Thoracic aorta (tissue), 2 donors: ENCODE measurements at regions not wholly inside any gene's neighbourhood (a gene's known extent, or its start where the extent isn't known, plus 50 kb on each side); places are given as distances from the start of the nearest gene placed in this dataset.

Experiments used
- ATAC-seq: fragments of 150-250 bp; one replicate; pipeline ENCODE4 v1.8.0; 2017; ENCODE audit warnings: low read depth; ENCODE audit not compliant: insufficient number of reproducible peaks, low FRiP score
- DNase-seq: peaks from one replicate; pipeline ENCODE4 v3.0.0-alpha.2; 2020; ENCODE audit warnings: low spot score
- H3K27ac ChIP-seq, 2 donors: fragments of 200-600 bp; sonication (generic); 1 replicate in 1 of 2; 2 replicates in 1 of 2; pipeline ENCODE4 v1.5.1; 2016; ENCODE audit warnings: mild to moderate bottlenecking in 2 of 2, moderate library complexity in 2 of 2
- H3K27me3 ChIP-seq: fragments of 200-600 bp; sonication (generic); replicated peaks from 2 replicates; pipeline ENCODE4 v1.6.0; 2016; ENCODE audit warnings: mild to moderate bottlenecking; ENCODE audit not compliant: insufficient read depth
- H3K36me3 ChIP-seq: fragments of 200-600 bp; sonication (generic); one replicate; pipeline ENCODE4 v1.5.1; 2016
- H3K4me1 ChIP-seq, 2 donors: fragments of 200-600 bp; sonication (generic); 1 replicate in 1 of 2; 2 replicates in 1 of 2; pipeline versions ENCODE4 v1.5.1 to v1.6.0; 2016; ENCODE audit warnings: low read depth in 2 of 2, mild to moderate bottlenecking in 1 of 2; ENCODE audit not compliant: control insufficient read depth in 1 of 2
- H3K4me3 ChIP-seq: fragments of 200-600 bp; sonication (generic); 2 replicates; pipeline ENCODE4 v1.5.1; 2016; ENCODE audit warnings: mild to moderate bottlenecking
- H3K9me3 ChIP-seq: fragments of 200-600 bp; sonication (generic); 2 replicates; pipeline ENCODE4 v1.5.1; 2016
- CTCF ChIP-seq: fragments of 200-600 bp; sonication (generic); IDR thresholded peaks from one replicate; pipeline ENCODE4 v1.5.1; 2019; ENCODE audit warnings: antibody characterized with exemption

DNA sequence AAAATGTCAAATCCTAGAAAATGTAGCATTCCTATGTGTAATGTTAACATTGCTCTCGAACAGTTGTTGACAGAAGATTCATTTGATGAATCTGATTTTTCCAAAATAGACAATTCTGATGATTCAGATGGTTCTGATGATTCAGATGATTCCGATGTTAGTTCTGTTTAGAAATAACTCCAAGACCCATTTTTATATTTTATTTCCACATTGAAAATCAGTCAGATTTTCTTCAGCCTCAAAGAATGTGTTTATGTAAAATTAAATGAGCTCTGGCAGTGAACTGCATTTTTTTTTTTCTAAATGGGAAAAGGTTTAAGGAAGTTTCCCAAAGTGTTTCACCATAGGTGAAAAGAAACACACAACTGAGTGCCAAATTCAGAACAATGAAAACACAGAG, 136.5 kb downstream of the TSEN15 start:
- TF ChIP-seq CTCF, result no peak

DNA sequence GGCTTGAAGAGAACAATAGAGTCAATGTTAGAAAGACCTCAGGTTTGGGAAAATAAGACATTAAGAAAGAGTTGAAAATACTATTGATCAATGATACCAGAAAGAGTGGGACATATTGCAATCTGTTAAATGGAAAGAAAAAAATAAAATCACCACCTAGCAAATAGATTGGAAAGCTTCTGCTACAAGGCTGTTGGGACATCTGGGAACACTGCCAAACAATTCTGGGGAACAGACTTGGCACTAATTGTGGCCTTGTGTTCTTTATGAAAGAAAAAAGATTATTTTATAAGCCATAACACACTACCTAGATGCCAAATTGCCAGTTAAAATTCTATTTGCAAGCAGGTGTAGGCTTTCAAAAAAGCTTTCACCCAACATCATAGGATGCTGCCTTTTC, 137.8 kb downstream of the TSEN15 start:
- Histone ChIP-seq H3K36me3 (no peaks in the 10 kb centered on the region), H3K27ac (no peak overlapping the region), H3K27me3 (no peaks in the 10 kb centered on the region), H3K9me3 (no peaks in the 10 kb centered on the region), H3K4me1 (peaks cover 0 to 8% of the 10 kb centered on the region in 2 donors), H3K4me3 (no peak overlapping the region)
- ATAC-seq (no peak), DNase-seq (no peak)
- TF ChIP-seq CTCF, result no peak

More for the DNA sequence above, 136.5 kb downstream of the TSEN15 start:
- Histone ChIP-seq H3K27me3 (no peaks in the 10 kb centered on the region), H3K36me3 (no peaks in the 10 kb centered on the region), H3K4me3 (no peak overlapping the region), H3K27ac (no peak overlapping the region), H3K9me3 (no peaks in the 10 kb centered on the region), H3K4me1 (peaks cover 0 to 8% of the 10 kb centered on the region in 2 donors)
- no peak for DNase-seq
- no peak for ATAC-seq

- peaks cover 0 to 8% of the 10 kb centered on the region in 2 donors for H3K4me1 ChIP-seq
- no peaks in the 10 kb centered on the region for H3K36me3 ChIP-seq
- no peaks in the 10 kb centered on the region for H3K27me3 ChIP-seq
- DNase-seq, result no peak
- no peak overlapping the region for H3K27ac ChIP-seq
- TF ChIP-seq CTCF, result no peak
- no peaks in the 10 kb centered on the region for H3K9me3 ChIP-seq
- no peak overlapping the region for H3K4me3 ChIP-seq
- ATAC-seq, result no peak
Observed at GRCh38 chr1:184190616-184191015, 139.1 kb downstream of the TSEN15 start.

- no peaks in the 10 kb centered on the region for H3K27me3 ChIP-seq
- peaks cover 0 to 8% of the 10 kb centered on the region in 2 donors for H3K4me1 ChIP-seq
- no peak overlapping the region for H3K27ac ChIP-seq
- no peak for TF ChIP-seq CTCF
- ATAC-seq (no peak), DNase-seq (no peak)
- H3K9me3 ChIP-seq, result no peaks in the 10 kb centered on the region
- no peak overlapping the region for H3K4me3 ChIP-seq
- no peaks in the 10 kb centered on the region for H3K36me3 ChIP-seq
Observed at GRCh38 chr1:184191181-184191621, 139.7 kb downstream of the TSEN15 start.

GRCh38 chr1:184192796-184193195, 141.3 kb downstream of the TSEN15 start:
- TF ChIP-seq CTCF, result no peak
- no peaks in the 10 kb centered on the region for H3K9me3 ChIP-seq
- no peak for ATAC-seq
- H3K4me1 ChIP-seq, result peaks cover 0 to 8% of the 10 kb centered on the region in 2 donors
- H3K4me3 ChIP-seq, result no peak overlapping the region
- H3K27me3 ChIP-seq, result no peaks in the 10 kb centered on the region
- no peaks in the 10 kb centered on the region for H3K36me3 ChIP-seq
- DNase-seq, result no peak
- H3K27ac ChIP-seq, result no peak overlapping the region
